ENCODE measurements at regions not wholly inside any gene's neighbourhood (a gene's known extent, or its start where the extent isn't known, plus 50 kb on each side); places are given as distances from the start of the nearest gene placed in this dataset.

GRCh38 chr13:105165449-105166125, 1369.9 kb downstream of the EFNB2 start:
- TF ChIP-seq CTCF (IDR thresholded peaks at IDR 0.05) (no peak), POLR2AphosphoS5 (IDR thresholded peaks at IDR 0.05; ENCODE audit: insufficient read depth in 1 of 2, low read depth in 1 of 2) (no peak), POLR2A (IDR thresholded peaks at IDR 0.05) (no peak)

All from vagina (tissue), 2 donors.